ENCODE measurements at regions not wholly inside any gene's neighbourhood (a gene's known extent, or its start where the extent isn't known, plus 50 kb on each side); places are given as distances from the start of the nearest gene placed in this dataset.

DNA sequence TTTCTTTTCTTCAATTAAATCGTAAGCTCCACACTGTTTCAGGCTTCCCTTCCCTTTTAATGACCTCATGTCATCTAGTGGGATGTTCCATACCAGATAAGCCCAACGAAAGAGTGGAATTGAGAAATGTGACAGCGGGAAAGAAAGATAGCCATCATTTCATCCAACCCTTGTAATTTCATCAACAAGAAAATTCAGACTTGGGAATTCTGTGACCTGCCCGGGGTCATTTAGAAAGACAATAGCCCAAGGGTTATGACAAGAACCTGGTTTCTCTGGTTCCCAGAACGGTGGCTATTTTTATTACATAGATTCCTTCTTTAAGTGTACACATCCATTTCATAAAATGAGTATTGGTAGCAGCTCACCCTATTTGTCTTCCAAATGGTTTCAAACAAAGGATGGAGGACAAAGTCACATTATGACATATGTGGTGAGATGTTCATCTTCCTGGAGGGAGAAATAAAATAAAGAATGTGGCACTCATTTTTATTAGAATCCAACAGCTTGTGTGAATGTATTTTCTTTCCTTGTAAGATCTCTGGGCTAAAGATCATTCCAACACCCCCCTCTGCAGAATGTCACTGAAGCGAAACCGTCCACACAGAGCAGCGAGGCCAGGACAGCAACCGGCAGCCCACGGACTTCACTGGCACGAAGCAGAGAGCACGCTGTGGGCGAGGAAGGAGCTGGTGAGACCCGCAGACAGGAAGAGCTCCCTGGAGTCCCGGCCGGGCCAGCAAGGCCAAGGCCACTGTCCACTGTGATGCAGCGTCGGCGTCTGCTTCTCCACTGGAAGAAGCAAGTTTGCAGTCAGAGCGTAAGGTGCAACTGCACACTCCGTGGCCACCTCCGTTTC is 199.9 kb downstream of the KLF6 start:
- Histone ChIP-seq H3K27me3 (ENCODE audit: control insufficient read depth, insufficient read depth, low read length, poor library complexity, severe bottlenecking) (no peaks in the 10 kb centered on the region), H3K4me1 (ENCODE audit: control insufficient read depth, insufficient read depth, low read length) (no peaks in the 10 kb centered on the region), H3K4me3 (ENCODE audit: insufficient read depth, low read depth, low read length) (no peak overlapping the region), H3K36me3 (ENCODE audit: control insufficient read depth, insufficient read depth, low read length) (no peaks in the 10 kb centered on the region), H3K27ac (ENCODE audit: insufficient read depth, low read depth, low read length, poor library complexity, severe bottlenecking) (no peak overlapping the region), H3K9me3 (ENCODE audit: control insufficient read depth, low read length) (no peaks in the 10 kb centered on the region)
- WGBS, 2 experiments: 92 to 94% methylated on average over 21 to 22 of the region's 22 CpGs

GRCh38 chr10:3580565-3580964 is 204.4 kb downstream of the KLF6 start:
- H3K27me3 ChIP-seq (ENCODE audit: control insufficient read depth, insufficient read depth, low read length, poor library complexity, severe bottlenecking): no peaks in the 10 kb centered on the region
- no peaks in the 10 kb centered on the region for H3K4me1 ChIP-seq (ENCODE audit: control insufficient read depth, insufficient read depth, low read length)
- H3K27ac ChIP-seq (ENCODE audit: insufficient read depth, low read depth, low read length, poor library complexity, severe bottlenecking): no peak overlapping the region
- H3K9me3 ChIP-seq (ENCODE audit: control insufficient read depth, low read length): no peaks in the 10 kb centered on the region
- no peaks in the 10 kb centered on the region for H3K36me3 ChIP-seq (ENCODE audit: control insufficient read depth, insufficient read depth, low read length)
- WGBS, 2 experiments: 93 to 95% methylated on average over 8 of the region's 8 CpGs
- H3K4me3 ChIP-seq (ENCODE audit: insufficient read depth, low read depth, low read length): no peak overlapping the region

DNA sequence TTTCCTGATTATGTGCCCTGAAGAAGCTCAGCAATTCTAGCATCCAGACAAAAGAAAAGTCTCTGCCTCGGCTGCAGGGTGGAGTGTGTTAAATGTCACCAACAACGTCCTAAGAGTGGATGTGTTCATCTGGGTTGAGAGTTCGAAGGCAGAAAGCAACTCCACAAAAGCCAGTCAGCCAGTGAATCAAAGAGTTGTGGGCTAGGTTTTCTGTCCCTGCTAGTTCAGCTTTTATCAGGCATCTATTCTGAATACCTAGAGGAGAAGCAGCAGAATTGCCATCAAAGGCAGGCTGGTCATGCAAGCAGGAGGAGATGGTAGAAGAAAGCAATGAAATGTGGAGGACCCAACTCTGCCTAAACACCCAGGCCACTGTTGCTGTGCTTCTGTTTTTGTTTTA is 205.2 kb downstream of the KLF6 start:
- Histone ChIP-seq H3K36me3 (ENCODE audit: control insufficient read depth, insufficient read depth, low read length) (no peaks in the 10 kb centered on the region), H3K27ac (ENCODE audit: insufficient read depth, low read depth, low read length, poor library complexity, severe bottlenecking) (no peak overlapping the region), H3K27me3 (ENCODE audit: control insufficient read depth, insufficient read depth, low read length, poor library complexity, severe bottlenecking) (no peaks in the 10 kb centered on the region), H3K4me3 (ENCODE audit: insufficient read depth, low read depth, low read length) (no peak overlapping the region), H3K4me1 (ENCODE audit: control insufficient read depth, insufficient read depth, low read length) (no peaks in the 10 kb centered on the region), H3K9me3 (ENCODE audit: control insufficient read depth, low read length) (no peaks in the 10 kb centered on the region)
- WGBS, 2 experiments: 53% methylated on average over 3 of the region's 3 CpGs

DNA sequence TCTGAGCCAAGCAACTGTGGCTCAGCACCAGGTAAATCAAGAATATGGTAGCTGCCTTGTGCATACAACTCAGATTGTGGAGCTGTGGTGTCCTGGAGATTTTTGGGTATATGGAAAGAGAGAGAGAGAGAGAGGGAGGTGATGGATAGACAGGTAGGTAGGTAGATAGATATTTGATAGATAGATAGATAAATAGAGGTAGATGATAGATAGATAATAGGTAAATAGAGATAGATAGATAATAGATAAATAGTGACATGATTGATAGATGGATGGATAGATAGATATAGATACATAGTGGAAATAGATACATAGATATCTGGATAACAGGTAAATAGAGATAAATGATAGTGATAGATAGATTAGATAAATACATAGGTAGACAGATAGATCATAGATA is 206.3 kb downstream of the KLF6 start:
- H3K4me3 ChIP-seq (ENCODE audit: insufficient read depth, low read depth, low read length): no peak overlapping the region
- no peak overlapping the region for H3K27ac ChIP-seq (ENCODE audit: insufficient read depth, low read depth, low read length, poor library complexity, severe bottlenecking)
- no peaks in the 10 kb centered on the region for H3K27me3 ChIP-seq (ENCODE audit: control insufficient read depth, insufficient read depth, low read length, poor library complexity, severe bottlenecking)
- no peaks in the 10 kb centered on the region for H3K9me3 ChIP-seq (ENCODE audit: control insufficient read depth, low read length)
- H3K36me3 ChIP-seq (ENCODE audit: control insufficient read depth, insufficient read depth, low read length): no peaks in the 10 kb centered on the region
- no peaks in the 10 kb centered on the region for H3K4me1 ChIP-seq (ENCODE audit: control insufficient read depth, insufficient read depth, low read length)

DNA sequence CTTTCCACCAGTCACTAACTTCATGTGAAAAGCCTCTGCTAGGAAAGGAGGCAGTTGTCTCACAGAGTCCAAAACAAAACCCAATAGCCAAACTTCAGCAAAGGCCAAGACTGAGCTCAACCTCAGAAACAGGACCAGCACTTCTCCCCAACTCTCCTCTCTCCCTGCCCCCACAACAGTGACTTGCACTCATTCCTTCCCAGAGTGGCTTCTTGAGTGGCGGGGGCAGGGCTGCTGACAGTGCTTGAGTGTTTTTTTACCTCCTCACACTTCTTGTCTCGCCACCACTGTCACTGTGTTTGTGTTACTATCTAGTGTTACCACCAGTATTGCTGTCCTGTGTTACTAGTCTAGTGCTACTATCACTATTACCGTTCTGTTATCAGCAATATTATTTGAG is 206.8 kb downstream of the KLF6 start:
- Histone ChIP-seq H3K36me3 (ENCODE audit: control insufficient read depth, insufficient read depth, low read length) (no peaks in the 10 kb centered on the region), H3K9me3 (ENCODE audit: control insufficient read depth, low read length) (no peaks in the 10 kb centered on the region), H3K4me1 (ENCODE audit: control insufficient read depth, insufficient read depth, low read length) (no peaks in the 10 kb centered on the region), H3K27me3 (ENCODE audit: control insufficient read depth, insufficient read depth, low read length, poor library complexity, severe bottlenecking) (no peaks in the 10 kb centered on the region), H3K4me3 (ENCODE audit: insufficient read depth, low read depth, low read length) (no peak overlapping the region), H3K27ac (ENCODE audit: insufficient read depth, low read depth, low read length, poor library complexity, severe bottlenecking) (no peak overlapping the region)
- 86 to 91% methylated on average over 2 to 3 of the region's 3 CpGs for whole genome bisulfite sequencing, 2 experiments

- Histone ChIP-seq H3K36me3 (ENCODE audit: control insufficient read depth, insufficient read depth, low read length) (no peaks in the 10 kb centered on the region), H3K4me3 (ENCODE audit: insufficient read depth, low read depth, low read length) (no peak overlapping the region), H3K27ac (ENCODE audit: insufficient read depth, low read depth, low read length, poor library complexity, severe bottlenecking) (no peak overlapping the region), H3K27me3 (ENCODE audit: control insufficient read depth, insufficient read depth, low read length, poor library complexity, severe bottlenecking) (no peaks in the 10 kb centered on the region), H3K4me1 (ENCODE audit: control insufficient read depth, insufficient read depth, low read length) (peaks cover 5% of the 10 kb centered on the region), H3K9me3 (ENCODE audit: control insufficient read depth, low read length) (no peaks in the 10 kb centered on the region)
- WGBS, 2 experiments: 94% methylated on average over 10 of the region's 10 CpGs
Measured at GRCh38 chr10:3574451-3574850, 210.6 kb downstream of the KLF6 start.

GRCh38 chr10:3573498-3573897 is 211.5 kb downstream of the KLF6 start:
- H3K27me3 ChIP-seq (ENCODE audit: control insufficient read depth, insufficient read depth, low read length, poor library complexity, severe bottlenecking): no peaks in the 10 kb centered on the region
- H3K36me3 ChIP-seq (ENCODE audit: control insufficient read depth, insufficient read depth, low read length): no peaks in the 10 kb centered on the region
- 81 to 85% methylated on average over 8 of the region's 8 CpGs for WGBS, 2 experiments
- no peak overlapping the region for H3K4me3 ChIP-seq (ENCODE audit: insufficient read depth, low read depth, low read length)
- peaks cover 5% of the 10 kb centered on the region for H3K4me1 ChIP-seq (ENCODE audit: control insufficient read depth, insufficient read depth, low read length)
- no peaks in the 10 kb centered on the region for H3K9me3 ChIP-seq (ENCODE audit: control insufficient read depth, low read length)
- no peak overlapping the region for H3K27ac ChIP-seq (ENCODE audit: insufficient read depth, low read depth, low read length, poor library complexity, severe bottlenecking)

- Histone ChIP-seq H3K4me3 (ENCODE audit: insufficient read depth, low read depth, low read length) (no peak overlapping the region), H3K4me1 (ENCODE audit: control insufficient read depth, insufficient read depth, low read length) (peaks cover 5% of the 10 kb centered on the region), H3K27me3 (ENCODE audit: control insufficient read depth, insufficient read depth, low read length, poor library complexity, severe bottlenecking) (no peaks in the 10 kb centered on the region), H3K9me3 (ENCODE audit: control insufficient read depth, low read length) (no peaks in the 10 kb centered on the region), H3K36me3 (ENCODE audit: control insufficient read depth, insufficient read depth, low read length) (no peaks in the 10 kb centered on the region), H3K27ac (ENCODE audit: insufficient read depth, low read depth, low read length, poor library complexity, severe bottlenecking) (no peak overlapping the region)
- WGBS, 2 experiments: 89% methylated on average over 14 of the region's 14 CpGs
Measured at GRCh38 chr10:3571310-3571825, 213.6 kb downstream of the KLF6 start.

DNA sequence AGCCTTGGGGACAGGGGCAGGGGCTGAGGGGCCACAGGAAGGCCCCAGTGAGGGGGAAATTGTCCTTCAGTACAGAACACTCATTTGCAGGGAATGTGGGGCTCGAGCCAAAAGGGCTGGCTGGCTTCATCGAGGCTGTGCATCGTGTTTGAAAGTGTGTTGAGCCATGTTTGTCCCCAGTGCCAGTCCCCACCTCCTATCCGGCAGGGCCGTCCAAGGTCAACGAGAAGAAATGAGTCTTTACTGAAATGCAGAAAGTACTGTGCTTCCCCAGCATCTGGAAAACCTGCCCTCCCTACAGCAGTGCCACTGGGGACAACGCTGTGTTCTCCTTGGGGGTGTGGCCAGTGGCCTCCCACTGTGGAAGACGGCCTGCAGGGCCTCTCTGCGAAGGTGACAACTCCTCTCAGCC is 214.1 kb downstream of the KLF6 start:
- no peak overlapping the region for H3K4me3 ChIP-seq (ENCODE audit: insufficient read depth, low read depth, low read length)
- H3K27ac ChIP-seq (ENCODE audit: insufficient read depth, low read depth, low read length, poor library complexity, severe bottlenecking): no peak overlapping the region
- peaks cover 5% of the 10 kb centered on the region for H3K4me1 ChIP-seq (ENCODE audit: control insufficient read depth, insufficient read depth, low read length)
- 77 to 81% methylated on average over 9 of the region's 9 CpGs for WGBS, 2 experiments
- no peaks in the 10 kb centered on the region for H3K9me3 ChIP-seq (ENCODE audit: control insufficient read depth, low read length)
- no peaks in the 10 kb centered on the region for H3K36me3 ChIP-seq (ENCODE audit: control insufficient read depth, insufficient read depth, low read length)
- no peaks in the 10 kb centered on the region for H3K27me3 ChIP-seq (ENCODE audit: control insufficient read depth, insufficient read depth, low read length, poor library complexity, severe bottlenecking)

GRCh38 chr10:3570131-3570729 is 214.8 kb downstream of the KLF6 start:
- Histone ChIP-seq H3K4me3 (ENCODE audit: insufficient read depth, low read depth, low read length) (no peak overlapping the region), H3K4me1 (ENCODE audit: control insufficient read depth, insufficient read depth, low read length) (peaks cover 5% of the 10 kb centered on the region), H3K9me3 (ENCODE audit: control insufficient read depth, low read length) (no peaks in the 10 kb centered on the region), H3K27ac (ENCODE audit: insufficient read depth, low read depth, low read length, poor library complexity, severe bottlenecking) (no peak overlapping the region), H3K27me3 (ENCODE audit: control insufficient read depth, insufficient read depth, low read length, poor library complexity, severe bottlenecking) (no peaks in the 10 kb centered on the region), H3K36me3 (ENCODE audit: control insufficient read depth, insufficient read depth, low read length) (no peaks in the 10 kb centered on the region)
- WGBS, 2 experiments: 86 to 89% methylated on average over 13 of the region's 13 CpGs

Measured in ectodermal cell (in vitro differentiated cells).